ENCODE measurements at regions not wholly inside any gene's neighbourhood (a gene's known extent, or its start where the extent isn't known, plus 50 kb on each side); places are given as distances from the start of the nearest gene placed in this dataset.

GRCh38 chr5:103422756-103423155 lies 139.8 kb downstream of the NUDT12 start:
- Histone ChIP-seq H3K23ac (ENCODE audit: low read length in 2 of 2) (no peak overlapping the region), H3K4me2 (ENCODE audit: low read length, poor library complexity, severe bottlenecking) (no peak overlapping the region), H3K14ac (ENCODE audit: low read length in 2 of 2) (no peak overlapping the region)

GRCh38 chr5:103414604-103415003 lies 148.0 kb downstream of the NUDT12 start:
- Histone ChIP-seq H3K79me1 (replicated peaks; ENCODE audit: low read length, poor library complexity, severe bottlenecking) (no peaks in the 10 kb centered on the region), H4K91ac (ENCODE audit: low read length) (no peak overlapping the region), H3K27ac (ENCODE audit: low read length, poor library complexity, severe bottlenecking) (no peak overlapping the region), H2BK5ac (ENCODE audit: low read depth, low read length, poor library complexity, severe bottlenecking) (no peak overlapping the region), H4K8ac (ENCODE audit: low read length) (no peak overlapping the region), H3K9ac (ENCODE audit: low read length) (no peak overlapping the region), H2BK120ac (ENCODE audit: low read depth, low read length) (no peak overlapping the region), H3K36me3 (ENCODE audit: control insufficient read depth in 1 of 2, insufficient read depth in 2 of 2, low read depth in 1 of 2, low read length in 2 of 2) (no peaks in the 10 kb centered on the region), H3K27me3 (ENCODE audit: control insufficient read depth in 1 of 2, insufficient read depth in 1 of 2, low read length in 2 of 2) (no peaks in the 10 kb centered on the region), H2AK5ac (ENCODE audit: low read length, severe bottlenecking) (no peak overlapping the region), H2BK15ac (ENCODE audit: low read depth, poor library complexity, severe bottlenecking) (no peak overlapping the region), H2AFZ (ENCODE audit: low read depth, low read length) (no peak overlapping the region), H3K4me2 (ENCODE audit: low read length, poor library complexity, severe bottlenecking) (no peak overlapping the region), H3K4ac (ENCODE audit: low read depth in 1 of 2, low read length in 2 of 2) (no peak overlapping the region), H3K14ac (ENCODE audit: low read length in 2 of 2) (no peak overlapping the region), H3K9me3 (ENCODE audit: control insufficient read depth, low read length) (no peaks in the 10 kb centered on the region), H3K4me3 (ENCODE audit: insufficient read depth in 1 of 2, low read depth in 1 of 2, low read length in 2 of 2) (no peak overlapping the region), H3K23ac (ENCODE audit: low read length in 2 of 2) (no peak overlapping the region), H3K4me1 (ENCODE audit: control insufficient read depth, insufficient read depth, low read depth, low read length) (no peaks in the 10 kb centered on the region), H3K18ac (ENCODE audit: low read depth in 1 of 2, low read length in 2 of 2) (no peak overlapping the region), H2BK12ac (ENCODE audit: low read length in 2 of 2) (no peak overlapping the region)
- no peak for DNase-seq
- WGBS, result 96% methylated on average over 1 of the region's 2 CpGs

More at GRCh38 chr5:103422756-103423155, 139.8 kb downstream of the NUDT12 start:
- Histone ChIP-seq H2AK5ac (ENCODE audit: low read length, severe bottlenecking) (no peak overlapping the region), H3K18ac (ENCODE audit: low read depth in 1 of 2, low read length in 2 of 2) (no peak overlapping the region), H4K91ac (ENCODE audit: low read length) (no peak overlapping the region), H3K4ac (ENCODE audit: low read depth in 1 of 2, low read length in 2 of 2) (no peak overlapping the region), H2BK12ac (ENCODE audit: low read length in 2 of 2) (no peak overlapping the region), H2BK5ac (ENCODE audit: low read depth, low read length, poor library complexity, severe bottlenecking) (no peak overlapping the region), H2BK120ac (ENCODE audit: low read depth, low read length) (no peak overlapping the region), H2BK15ac (ENCODE audit: low read depth, poor library complexity, severe bottlenecking) (no peak overlapping the region), H3K4me1 (ENCODE audit: control insufficient read depth, insufficient read depth, low read depth, low read length) (no peaks in the 10 kb centered on the region), H3K27ac (ENCODE audit: low read length, poor library complexity, severe bottlenecking) (no peak overlapping the region), H2AFZ (ENCODE audit: low read depth, low read length) (no peak overlapping the region), H3K27me3 (ENCODE audit: control insufficient read depth in 1 of 2, insufficient read depth in 1 of 2, low read length in 2 of 2) (no peaks in the 10 kb centered on the region), H3K9me3 (ENCODE audit: control insufficient read depth, low read length) (no peaks in the 10 kb centered on the region), H4K8ac (ENCODE audit: low read length) (no peak overlapping the region), H3K4me3 (ENCODE audit: insufficient read depth in 1 of 2, low read depth in 1 of 2, low read length in 2 of 2) (no peak overlapping the region), H3K79me1 (replicated peaks; ENCODE audit: low read length, poor library complexity, severe bottlenecking) (no peaks in the 10 kb centered on the region), H3K36me3 (ENCODE audit: control insufficient read depth in 1 of 2, insufficient read depth in 2 of 2, low read depth in 1 of 2, low read length in 2 of 2) (no peaks in the 10 kb centered on the region), H3K9ac (ENCODE audit: low read length) (no peak overlapping the region)
- DNase-seq, result no peak

- no peak overlapping the region for H4K91ac ChIP-seq (ENCODE audit: low read length)
- no peak overlapping the region for H3K27ac ChIP-seq (ENCODE audit: low read length, poor library complexity, severe bottlenecking)
- no peaks in the 10 kb centered on the region for H3K4me1 ChIP-seq (ENCODE audit: control insufficient read depth, insufficient read depth, low read depth, low read length)
- H3K23ac ChIP-seq (ENCODE audit: low read length in 2 of 2), result no peak overlapping the region
- DNase-seq, result no peak
- WGBS, result 80% methylated on average over 1 of the region's 1 CpG
- no peaks in the 10 kb centered on the region for H3K36me3 ChIP-seq (ENCODE audit: control insufficient read depth in 1 of 2, insufficient read depth in 2 of 2, low read depth in 1 of 2, low read length in 2 of 2)
- H2BK5ac ChIP-seq (ENCODE audit: low read depth, low read length, poor library complexity, severe bottlenecking), result no peak overlapping the region
- H3K4ac ChIP-seq (ENCODE audit: low read depth in 1 of 2, low read length in 2 of 2), result no peak overlapping the region
- no peak overlapping the region for H3K4me2 ChIP-seq (ENCODE audit: low read length, poor library complexity, severe bottlenecking)
- H3K4me3 ChIP-seq (ENCODE audit: insufficient read depth in 1 of 2, low read depth in 1 of 2, low read length in 2 of 2), result no peak overlapping the region
- H3K9me3 ChIP-seq (ENCODE audit: control insufficient read depth, low read length), result no peaks in the 10 kb centered on the region
- no peak overlapping the region for H3K9ac ChIP-seq (ENCODE audit: low read length)
- H3K27me3 ChIP-seq (ENCODE audit: control insufficient read depth in 1 of 2, insufficient read depth in 1 of 2, low read length in 2 of 2), result no peaks in the 10 kb centered on the region
- no peak overlapping the region for H2BK120ac ChIP-seq (ENCODE audit: low read depth, low read length)
- no peak overlapping the region for H2BK12ac ChIP-seq (ENCODE audit: low read length in 2 of 2)
- H2AFZ ChIP-seq (ENCODE audit: low read depth, low read length), result no peak overlapping the region
- H2AK5ac ChIP-seq (ENCODE audit: low read length, severe bottlenecking), result no peak overlapping the region
- no peaks in the 10 kb centered on the region for H3K79me1 ChIP-seq (replicated peaks; ENCODE audit: low read length, poor library complexity, severe bottlenecking)
- H3K14ac ChIP-seq (ENCODE audit: low read length in 2 of 2), result no peak overlapping the region
- H2BK15ac ChIP-seq (ENCODE audit: low read depth, poor library complexity, severe bottlenecking), result no peak overlapping the region
- no peak overlapping the region for H3K18ac ChIP-seq (ENCODE audit: low read depth in 1 of 2, low read length in 2 of 2)
- no peak overlapping the region for H4K8ac ChIP-seq (ENCODE audit: low read length)
Measured at GRCh38 chr5:103411711-103412110, 150.9 kb downstream of the NUDT12 start.

- H3K9ac ChIP-seq (ENCODE audit: low read length), result no peak overlapping the region
- H3K27ac ChIP-seq (ENCODE audit: low read length, poor library complexity, severe bottlenecking), result no peak overlapping the region
- no peak overlapping the region for H3K18ac ChIP-seq (ENCODE audit: low read depth in 1 of 2, low read length in 2 of 2)
- H3K27me3 ChIP-seq (ENCODE audit: control insufficient read depth in 1 of 2, insufficient read depth in 1 of 2, low read length in 2 of 2), result no peaks in the 10 kb centered on the region
- no peak overlapping the region for H3K23ac ChIP-seq (ENCODE audit: low read length in 2 of 2)
- no peak overlapping the region for H4K8ac ChIP-seq (ENCODE audit: low read length)
- no peak overlapping the region for H3K4ac ChIP-seq (ENCODE audit: low read depth in 1 of 2, low read length in 2 of 2)
- no peak overlapping the region for H2AK5ac ChIP-seq (ENCODE audit: low read length, severe bottlenecking)
- no peak overlapping the region for H4K91ac ChIP-seq (ENCODE audit: low read length)
- no peak overlapping the region for H3K4me3 ChIP-seq (ENCODE audit: insufficient read depth in 1 of 2, low read depth in 1 of 2, low read length in 2 of 2)
- H3K4me1 ChIP-seq (ENCODE audit: control insufficient read depth, insufficient read depth, low read depth, low read length), result no peaks in the 10 kb centered on the region
- H2AFZ ChIP-seq (ENCODE audit: low read depth, low read length), result no peak overlapping the region
- no peaks in the 10 kb centered on the region for H3K9me3 ChIP-seq (ENCODE audit: control insufficient read depth, low read length)
- H3K14ac ChIP-seq (ENCODE audit: low read length in 2 of 2), result no peak overlapping the region
- H3K36me3 ChIP-seq (ENCODE audit: control insufficient read depth in 1 of 2, insufficient read depth in 2 of 2, low read depth in 1 of 2, low read length in 2 of 2), result no peaks in the 10 kb centered on the region
- no peak overlapping the region for H2BK15ac ChIP-seq (ENCODE audit: low read depth, poor library complexity, severe bottlenecking)
- WGBS, result 89% methylated on average over 2 of the region's 2 CpGs
- no peak overlapping the region for H3K4me2 ChIP-seq (ENCODE audit: low read length, poor library complexity, severe bottlenecking)
- no peak overlapping the region for H2BK5ac ChIP-seq (ENCODE audit: low read depth, low read length, poor library complexity, severe bottlenecking)
- no peak overlapping the region for H2BK120ac ChIP-seq (ENCODE audit: low read depth, low read length)
- no peaks in the 10 kb centered on the region for H3K79me1 ChIP-seq (replicated peaks; ENCODE audit: low read length, poor library complexity, severe bottlenecking)
- no peak for DNase-seq
- no peak overlapping the region for H2BK12ac ChIP-seq (ENCODE audit: low read length in 2 of 2)
Measured at GRCh38 chr5:103410172-103410571, 151.6 kb downstream of the MACIR start.
